DOHH2 (cell line): ENCODE measurements at regions not wholly inside any gene's neighbourhood (a gene's known extent, or its start where the extent isn't known, plus 50 kb on each side); places are given as distances from the start of the nearest gene placed in this dataset.

Experiments
- CTCF ChIP-seq: fragments of 200-600 bp; sonication (generic); IDR thresholded peaks from one replicate; pipeline ENCODE4 v1.5.1; 2014; ENCODE audit warnings: antibody characterized with exemption, mild to moderate bottlenecking, low read depth, low read length; ENCODE audit not compliant: poor library complexity, severe bottlenecking
- EZH2phosphoT487 ChIP-seq: fragments of 200-600 bp; sonication (generic); IDR thresholded peaks from 2 replicates; pipeline ENCODE4 v1.6.1; 2017; ENCODE audit warnings: borderline replicate concordance, mild to moderate bottlenecking, antibody characterized with exemption, low read length, moderate library complexity, mixed read lengths

- TF ChIP-seq CTCF = no peak
- TF ChIP-seq EZH2phosphoT487 = no peak
These were observed 210.3 kb downstream of the GPAM start for GRCh38 chr10:111973306-111973705.
